Endothelial cell of umbilical vein (primary cell): ENCODE measurements at regions not wholly inside any gene's neighbourhood (a gene's known extent, or its start where the extent isn't known, plus 50 kb on each side); places are given as distances from the start of the nearest gene placed in this dataset.

Experiments used
- BruUV-seq: library from RNA; stranded (reverse); fragments of 400-500 nt; replicated peaks from 2 replicates; lab custom pipeline; 2021; lab: Mats Ljungman, UMichigan
- CTCF ChIA-PET: fragments of 300-600, 350-600 bp; sonication (Branson Sonifier 250); formaldehyde crosslinking; loops from one replicate; lab custom pipeline; 2021; ENCODE audit warnings: antibody characterized with exemption, inconsistent platforms; lab: Charles Lee
- POLR2A ChIA-PET: fragments of 300-600, 350-600 bp; sonication (Branson Sonifier 250); formaldehyde crosslinking; loops from one replicate; lab custom pipeline; 2021; ENCODE audit warnings: antibody characterized with exemption, inconsistent platforms; lab: Charles Lee
- DNase-seq: peaks from one replicate; pipeline ENCODE4 v3.0.0-alpha.2; 2011; ENCODE audit warnings: low read depth, low spot score
- FAIRE-seq: peaks from 2 replicates; lab custom pipeline; 2011; peaks lifted over from hg19 to GRCh38; lab: Jason Lieb, UNC
- H2AFZ ChIP-seq: 2 replicates; pipeline ENCODE4 v1.6.0; 2012; ENCODE audit warnings: low read depth, low read length, control low read depth, inconsistent platforms
- H3K27ac ChIP-seq: 2 replicates; pipeline ENCODE4 v1.5.1; 2011; ENCODE audit warnings: low read depth, mild to moderate bottlenecking, control low read depth, low read length, moderate library complexity; ENCODE audit not compliant: insufficient read depth
- H3K27me3 ChIP-seq, 2 experiments: 2 replicates each; pipeline versions ENCODE4 v1.6.0 to v1.6.1; 2011; ENCODE audit warnings: low read length in 2 of 2, mixed read lengths in 1 of 2; ENCODE audit not compliant: control insufficient read depth in 2 of 2, insufficient read depth in 2 of 2
- H3K36me3 ChIP-seq, 2 experiments: 2 replicates in 1 of 2; 3 replicates in 1 of 2; pipeline ENCODE4 v1.5.1; 2011; ENCODE audit warnings: low read length in 2 of 2, mild to moderate bottlenecking in 1 of 2, moderate library complexity in 1 of 2; ENCODE audit not compliant: control insufficient read depth in 2 of 2, insufficient read depth in 2 of 2; ENCODE audit errors: extremely low read depth in 1 of 2
- H3K4me1 ChIP-seq: 3 replicates; pipeline ENCODE4 v1.5.1; 2011; ENCODE audit warnings: mild to moderate bottlenecking, low read length; ENCODE audit not compliant: control insufficient read depth, insufficient read depth; ENCODE audit errors: extremely low read depth
- H3K4me2 ChIP-seq: 2 replicates; pipeline ENCODE4 v1.6.1; 2011; ENCODE audit warnings: low read length, control low read depth, mixed read lengths; ENCODE audit not compliant: insufficient read depth
- H3K4me3 ChIP-seq, 3 experiments: fragments of 200-600 bp in 1 of 3; sonication (generic), shearing (Covaris generic) in 1 of 3; replicated peaks in 1 of 3; 2 replicates each; pipeline ENCODE4 v1.5.1; 2011 to 2016; ENCODE audit warnings: control low read depth in 3 of 3, low read length in 3 of 3, mild to moderate bottlenecking in 2 of 3, inconsistent platforms in 1 of 3, low read depth in 1 of 3, moderate library complexity in 1 of 3; ENCODE audit not compliant: insufficient read depth in 1 of 3
- H3K79me2 ChIP-seq: 2 replicates; pipeline ENCODE4 v1.6.0; 2012; ENCODE audit warnings: low read length, inconsistent platforms; ENCODE audit not compliant: control insufficient read depth, insufficient read depth
- H3K9ac ChIP-seq: replicated peaks from 2 replicates; pipeline ENCODE3; 2011; ENCODE audit warnings: low read length, control low read depth; ENCODE audit not compliant: insufficient read depth; ENCODE audit errors: extremely low read depth
- H3K9me1 ChIP-seq: replicated peaks from 3 replicates; pipeline ENCODE4 v1.6.0; 2011; ENCODE audit warnings: mild to moderate bottlenecking, low read length; ENCODE audit not compliant: control insufficient read depth, insufficient read depth; ENCODE audit errors: extremely low read depth
- H3K9me3 ChIP-seq: replicated peaks from 2 replicates; pipeline ENCODE4 v1.5.1; 2012; ENCODE audit warnings: low read length, inconsistent platforms; ENCODE audit not compliant: control insufficient read depth, insufficient read depth
- H4K20me1 ChIP-seq: replicated peaks from 2 replicates; pipeline ENCODE3; 2011; ENCODE audit warnings: mild to moderate bottlenecking, low read length; ENCODE audit not compliant: control insufficient read depth, insufficient read depth; ENCODE audit errors: extremely low read depth
- EZH2 ChIP-seq: IDR thresholded peaks from 2 replicates; pipeline ENCODE4 v1.6.1; 2012; ENCODE audit warnings: borderline replicate concordance, low read depth, mild to moderate bottlenecking, moderate library complexity, low read length, inconsistent platforms; ENCODE audit not compliant: severe bottlenecking
- FOS ChIP-seq: IDR thresholded peaks from 2 replicates; pipeline ENCODE4 v1.6.1; 2011; ENCODE audit warnings: mild to moderate bottlenecking, low read length, moderate library complexity, borderline replicate concordance; ENCODE audit not compliant: insufficient read depth
- GATA2 ChIP-seq: IDR thresholded peaks from 2 replicates; pipeline ENCODE4 v1.7.0; 2011; ENCODE audit warnings: low read depth, mild to moderate bottlenecking, moderate library complexity, mixed read lengths, low read length; ENCODE audit not compliant: insufficient read length, insufficient read depth
- JUN ChIP-seq: IDR thresholded peaks from 2 replicates; pipeline ENCODE4 v1.6.1; 2011; ENCODE audit warnings: borderline replicate concordance, low read depth; ENCODE audit not compliant: insufficient read length, insufficient read depth
- MYC ChIP-seq: IDR thresholded peaks from one replicate; pipeline ENCODE4 v1.6.1; 2011; ENCODE audit warnings: mild to moderate bottlenecking, low read depth, low read length
- POLR2A ChIP-seq: IDR thresholded peaks from 2 replicates; pipeline ENCODE4 v1.6.1; 2012; ENCODE audit warnings: low read depth, mild to moderate bottlenecking, control low read depth, low read length
- POLR2AphosphoS5 ChIP-seq: IDR thresholded peaks from 2 replicates; pipeline ENCODE4 v1.6.1; 2012; ENCODE audit warnings: low read depth, mild to moderate bottlenecking, control low read depth, low read length, moderate library complexity; ENCODE audit not compliant: insufficient read depth
- dilution Hi-C: fragments of 300-500 bp; cut with MboI; formaldehyde crosslinking; loops from one replicate; pipeline ENCODE4 v1.15.0; 2019; ENCODE audit warnings: low sequenced_read_pairs; ENCODE audit not compliant: extremely low pct_ligation_motif_present
- intact Hi-C: fragments of 100-400 bp; cut with micrococcal nuclease; formaldehyde crosslinking; loops from one replicate; pipeline ENCODE4 v1.10.0; 2022
- TF ChIP-seq, protein P1 (sequence below): IDR thresholded peaks from 2 replicates; pipeline ENCODE4 v1.6.1; 2011; ENCODE audit not compliant: insufficient read depth, insufficient read length
- TF ChIP-seq, protein P2 (sequence below), 2 donors: IDR thresholded peaks; 1 replicate in 1 of 2; 2 replicates in 1 of 2; pipeline ENCODE4 v1.5.1; 2011; ENCODE audit warnings: low read length in 2 of 2, mild to moderate bottlenecking in 2 of 2, moderate library complexity in 2 of 2, control low read depth in 1 of 2, inconsistent platforms in 1 of 2, low read depth in 1 of 2; ENCODE audit not compliant: insufficient read depth in 1 of 2; ENCODE audit errors: extremely low read depth in 1 of 2

DNA sequence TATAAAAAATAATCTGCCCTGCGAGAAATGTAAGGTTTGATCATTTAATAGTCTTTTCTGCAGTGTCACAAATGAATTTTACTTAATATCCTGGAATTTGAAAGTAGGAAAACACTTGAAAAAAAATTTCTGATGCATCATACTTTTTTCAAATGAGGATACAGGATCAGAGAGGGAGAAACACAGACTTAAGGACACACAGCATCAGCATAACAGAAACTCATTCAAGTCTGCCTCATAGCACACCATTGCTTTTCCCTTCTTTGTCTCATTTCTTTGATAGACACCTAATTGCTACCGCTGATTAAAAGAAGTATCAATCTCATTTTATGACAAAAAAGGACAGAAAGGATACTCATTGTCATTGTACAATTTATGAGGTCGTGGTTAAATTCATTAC is 319.0 kb downstream of the TMEM114 start:
- no peak overlapping the region for H3K4me2 ChIP-seq
- POLR2A ChIA-PET = no interaction called here
- H3K9me3 ChIP-seq = peaks cover 3% of the 10 kb centered on the region
- FAIRE-seq (no peak), DNase-seq (no peak)
- no TSS peak for BruUV-seq
- H3K27ac ChIP-seq = no peak overlapping the region
- no peaks in the 10 kb centered on the region for H3K27me3 ChIP-seq
- no peaks in the 10 kb centered on the region for H4K20me1 ChIP-seq
- TF ChIP-seq MYC (no peak), GATA2 (no peak)
- H3K9ac ChIP-seq = no peak overlapping the region
- no peaks in the 10 kb centered on the region for H3K4me1 ChIP-seq
- CTCF ChIA-PET = no interaction called here
- H3K36me3 ChIP-seq = no peaks in the 10 kb centered on the region
- H2AFZ ChIP-seq = no peak overlapping the region
- intact Hi-C loops (no loop called here), dilution Hi-C loops (no loop called here)
- H3K9me1 ChIP-seq = no peaks in the 10 kb centered on the region
- H3K4me3 ChIP-seq = no peak overlapping the region
- no peaks in the 10 kb centered on the region for H3K79me2 ChIP-seq

DNA sequence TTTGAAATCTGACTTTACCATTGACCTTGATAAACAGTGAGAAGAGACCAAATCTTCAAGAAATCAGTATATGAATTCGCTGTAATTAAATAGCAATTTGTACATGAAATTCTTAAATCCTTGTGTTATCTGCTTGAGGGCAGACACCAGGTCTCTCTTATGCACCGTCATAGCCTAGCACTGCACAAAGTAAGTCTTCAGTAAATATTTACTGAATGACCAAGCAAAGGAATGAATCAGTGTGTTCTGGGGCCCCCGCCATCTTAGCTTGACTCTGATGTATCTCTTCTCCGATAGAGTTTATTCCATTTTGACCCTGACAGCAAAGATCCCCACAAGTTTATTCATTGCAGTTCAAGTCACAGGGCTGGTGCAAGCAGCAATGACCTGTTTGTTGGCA is 328.0 kb downstream of the TMEM114 start:
- H3K36me3 ChIP-seq = no peaks in the 10 kb centered on the region
- no peaks in the 10 kb centered on the region for H3K9me1 ChIP-seq
- ChIA-PET POLR2A (no interaction called here), CTCF (no interaction called here)
- peaks cover 2% of the 10 kb centered on the region for H3K9me3 ChIP-seq
- DNase-seq (no peak), FAIRE-seq (no peak)
- no peak overlapping the region for H2AFZ ChIP-seq
- H3K4me3 ChIP-seq = no peak overlapping the region
- H3K9ac ChIP-seq = no peak overlapping the region
- H3K4me1 ChIP-seq = no peaks in the 10 kb centered on the region
- H3K27me3 ChIP-seq = no peaks in the 10 kb centered on the region
- H3K4me2 ChIP-seq = no peak overlapping the region
- H4K20me1 ChIP-seq = no peaks in the 10 kb centered on the region
- intact Hi-C loops = no loop called here
- BruUV-seq = no TSS peak
- no peak overlapping the region for H3K27ac ChIP-seq
- dilution Hi-C loops = no loop called here
- TF ChIP-seq, protein P1, sequence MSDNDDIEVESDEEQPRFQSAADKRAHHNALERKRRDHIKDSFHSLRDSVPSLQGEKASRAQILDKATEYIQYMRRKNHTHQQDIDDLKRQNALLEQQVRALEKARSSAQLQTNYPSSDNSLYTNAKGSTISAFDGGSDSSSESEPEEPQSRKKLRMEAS = no peak
- TF ChIP-seq FOS = no peak
- no peak for TF ChIP-seq MYC
- no peak for TF ChIP-seq GATA2
- TF ChIP-seq EZH2 = no peak
- TF ChIP-seq JUN = no peak
- TF ChIP-seq, protein P2, sequence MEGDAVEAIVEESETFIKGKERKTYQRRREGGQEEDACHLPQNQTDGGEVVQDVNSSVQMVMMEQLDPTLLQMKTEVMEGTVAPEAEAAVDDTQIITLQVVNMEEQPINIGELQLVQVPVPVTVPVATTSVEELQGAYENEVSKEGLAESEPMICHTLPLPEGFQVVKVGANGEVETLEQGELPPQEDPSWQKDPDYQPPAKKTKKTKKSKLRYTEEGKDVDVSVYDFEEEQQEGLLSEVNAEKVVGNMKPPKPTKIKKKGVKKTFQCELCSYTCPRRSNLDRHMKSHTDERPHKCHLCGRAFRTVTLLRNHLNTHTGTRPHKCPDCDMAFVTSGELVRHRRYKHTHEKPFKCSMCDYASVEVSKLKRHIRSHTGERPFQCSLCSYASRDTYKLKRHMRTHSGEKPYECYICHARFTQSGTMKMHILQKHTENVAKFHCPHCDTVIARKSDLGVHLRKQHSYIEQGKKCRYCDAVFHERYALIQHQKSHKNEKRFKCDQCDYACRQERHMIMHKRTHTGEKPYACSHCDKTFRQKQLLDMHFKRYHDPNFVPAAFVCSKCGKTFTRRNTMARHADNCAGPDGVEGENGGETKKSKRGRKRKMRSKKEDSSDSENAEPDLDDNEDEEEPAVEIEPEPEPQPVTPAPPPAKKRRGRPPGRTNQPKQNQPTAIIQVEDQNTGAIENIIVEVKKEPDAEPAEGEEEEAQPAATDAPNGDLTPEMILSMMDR (IDR thresholded peaks at IDR 0.05; ENCODE audit: extremely low read depth in 1 of 2, insufficient read depth in 1 of 2, low read depth in 1 of 2, low read length in 2 of 2) = no peak
- TF ChIP-seq POLR2AphosphoS5 = no peak
- TF ChIP-seq POLR2A = no peak
- H3K79me2 ChIP-seq = no peaks in the 10 kb centered on the region
